ENCODE measurements at regions not wholly inside any gene's neighbourhood (a gene's known extent, or its start where the extent isn't known, plus 50 kb on each side); places are given as distances from the start of the nearest gene placed in this dataset.

GRCh38 chr7:42617071-42617765, 294.7 kb downstream of the C7orf25 start:
- DNase-seq = no peak

GRCh38 chr7:42614636-42615035, 297.2 kb downstream of the C7orf25 start:
- DNase-seq = no peak

GRCh38 chr7:42611961-42612360, 299.9 kb downstream of the C7orf25 start:
- no peak for DNase-seq

- DNase-seq = no peak
These were observed 300.5 kb downstream of the C7orf25 start for GRCh38 chr7:42611289-42611928.

GRCh38 chr7:42606193-42606905, 305.5 kb downstream of the C7orf25 start:
- DNase-seq = no peak

- no peak for DNase-seq
These were observed 306.3 kb downstream of the C7orf25 start for GRCh38 chr7:42605406-42606192.

GRCh38 chr7:42603496-42603895, 308.4 kb downstream of the C7orf25 start:
- no peak for DNase-seq

- no peak for DNase-seq
These were observed 314.6 kb downstream of the C7orf25 start for GRCh38 chr7:42597300-42597699.

GRCh38 chr7:42596737-42597136, 315.1 kb downstream of the C7orf25 start:
- no peak for DNase-seq

GRCh38 chr7:42593860-42594259, 318.0 kb downstream of the C7orf25 start:
- DNase-seq = no peak

GRCh38 chr7:42590771-42591310, 321.0 kb downstream of the C7orf25 start:
- no peak for DNase-seq

- no peak for DNase-seq
These were observed 323.0 kb downstream of the C7orf25 start for GRCh38 chr7:42588876-42589275.

GRCh38 chr7:42587806-42588205, 324.1 kb downstream of the C7orf25 start:
- DNase-seq = no peak

- DNase-seq = no peak
These were observed 331.8 kb downstream of the C7orf25 start for GRCh38 chr7:42580061-42580460.

- no peak for DNase-seq
These were observed 336.7 kb downstream of the C7orf25 start for GRCh38 chr7:42575171-42575570.

GRCh38 chr7:42574685-42575084, 337.2 kb downstream of the C7orf25 start:
- DNase-seq = no peak

GRCh38 chr7:42573881-42574672, 337.1 kb upstream of the GLI3 start:
- no peak for DNase-seq

- no peak for DNase-seq
These were observed 335.6 kb upstream of the GLI3 start for GRCh38 chr7:42572561-42572960.

GRCh38 chr7:42572056-42572455, 335.0 kb upstream of the GLI3 start:
- no peak for DNase-seq

GRCh38 chr7:42570944-42571343, 333.9 kb upstream of the GLI3 start:
- no peak for DNase-seq

GRCh38 chr7:42567051-42567450, 330.0 kb upstream of the GLI3 start:
- DNase-seq = no peak

GRCh38 chr7:42561797-42562196, 324.8 kb upstream of the GLI3 start:
- no peak for DNase-seq
